ENCODE measurements at regions not wholly inside any gene's neighbourhood (a gene's known extent, or its start where the extent isn't known, plus 50 kb on each side); places are given as distances from the start of the nearest gene placed in this dataset.

GRCh38 chr6:122136386-122136785 is 263.1 kb upstream of the HSF2 start:
- TF ChIP-seq CTCF (IDR thresholded peaks at IDR 0.05) = no peak
- no peak for TF ChIP-seq POLR2A (IDR thresholded peaks at IDR 0.05)
- no peak for TF ChIP-seq EP300 (IDR thresholded peaks at IDR 0.05)

All from ovary (tissue), 3 donors.